Ovary (tissue), 3 donors: ENCODE measurements at regions not wholly inside any gene's neighbourhood (a gene's known extent, or its start where the extent isn't known, plus 50 kb on each side); places are given as distances from the start of the nearest gene placed in this dataset.

Experiments
- CTCF ChIP-seq, 3 donors: fragments of 450-650 bp in 2 of 3; fragments of 200-600 bp in 1 of 3; IDR thresholded peaks; one replicate each; pipeline versions ENCODE4 v1.5.1 to v1.8.0; 2016 to 2022; ENCODE audit warnings: antibody characterized with exemption in 3 of 3, mild to moderate bottlenecking in 1 of 3
- EP300 ChIP-seq: sonication (generic); formaldehyde crosslinking; IDR thresholded peaks from one replicate; pipeline ENCODE4 v1.6.1; 2017; ENCODE audit warnings: antibody characterized with exemption
- donor health status: DM: no; HTN: no; CAD: no.

- TF ChIP-seq CTCF (IDR thresholded peaks at IDR 0.05) (no peak), EP300 (no peak)
Measured at GRCh38 chr10:27439101-27439500, 65.0 kb upstream of the RAB18 start.
